DND-41 (cell line): ENCODE measurements at regions not wholly inside any gene's neighbourhood (a gene's known extent, or its start where the extent isn't known, plus 50 kb on each side); places are given as distances from the start of the nearest gene placed in this dataset.

Source experiments
- ATAC-seq: fragments of 200-7000 bp; cut with Tn5 transposase; 3 replicates; pipeline ENCODE4 v1.9.1; 2021; ENCODE audit warnings: low read depth; ENCODE audit not compliant: insufficient read depth
- DNase-seq: peaks from one replicate; pipeline ENCODE4 v3.0.0-alpha.2; 2020
- H2AFZ ChIP-seq: 2 replicates; pipeline ENCODE4 v1.6.0; 2012; ENCODE audit warnings: low read depth, low read length
- H3K27ac ChIP-seq: 2 replicates; pipeline ENCODE4 v1.5.1; 2012; ENCODE audit warnings: low read length, inconsistent platforms
- H3K27me3 ChIP-seq: fragments of 200-600 bp; sonication (generic); 2 replicates; pipeline ENCODE4 v1.6.0; 2012; ENCODE audit warnings: low read length, mild to moderate bottlenecking, inconsistent platforms; ENCODE audit not compliant: insufficient read depth, poor library complexity
- H3K36me3 ChIP-seq: 2 replicates; pipeline ENCODE4 v1.5.1; 2012; ENCODE audit warnings: low read length, inconsistent platforms; ENCODE audit not compliant: insufficient read depth
- H3K4me1 ChIP-seq: 2 replicates; pipeline ENCODE4 v1.5.1; 2012; ENCODE audit warnings: mild to moderate bottlenecking, low read length; ENCODE audit not compliant: insufficient read depth
- H3K4me2 ChIP-seq: 2 replicates; pipeline ENCODE4 v1.6.0; 2012; ENCODE audit warnings: mild to moderate bottlenecking, moderate library complexity, low read length, inconsistent platforms; ENCODE audit not compliant: insufficient read depth
- H3K4me3 ChIP-seq, 2 experiments: fragments of 200-600 bp in 1 of 2; shearing (Covaris generic) in 1 of 2; 2 replicates each; pipeline ENCODE4 v1.5.1; 2012 to 2016; ENCODE audit warnings: inconsistent platforms in 2 of 2, low read length in 2 of 2, mild to moderate bottlenecking in 2 of 2, low read depth in 1 of 2, moderate library complexity in 1 of 2
- H3K79me2 ChIP-seq: 2 replicates; pipeline ENCODE4 v1.6.0; 2012; ENCODE audit warnings: low read length, inconsistent platforms; ENCODE audit not compliant: insufficient read depth
- H3K9ac ChIP-seq: 2 replicates; pipeline ENCODE4 v1.6.0; 2012; ENCODE audit warnings: low read depth, mild to moderate bottlenecking, inconsistent platforms, low read length, moderate library complexity
- H3K9me3 ChIP-seq: 2 replicates; pipeline ENCODE4 v1.5.1; 2012; ENCODE audit warnings: low read length, moderate library complexity, mild to moderate bottlenecking, inconsistent platforms; ENCODE audit not compliant: insufficient read depth, severe bottlenecking
- H4K20me1 ChIP-seq: 2 replicates; pipeline ENCODE4 v1.6.0; 2012; ENCODE audit warnings: low read length; ENCODE audit not compliant: insufficient read depth
- EZH2 ChIP-seq: IDR thresholded peaks from 3 replicates; pipeline ENCODE4 v1.6.1; 2012; ENCODE audit warnings: borderline replicate concordance, low read depth, mild to moderate bottlenecking, moderate library complexity, low read length, inconsistent platforms; ENCODE audit not compliant: severe bottlenecking
- TF ChIP-seq, protein P1 (sequence below): IDR thresholded peaks from 2 replicates; pipeline ENCODE4 v1.5.1; 2012; ENCODE audit warnings: borderline replicate concordance, low read length, moderate library complexity, mild to moderate bottlenecking; ENCODE audit not compliant: poor library complexity, severe bottlenecking; ENCODE audit errors: extremely low read depth

DNA sequence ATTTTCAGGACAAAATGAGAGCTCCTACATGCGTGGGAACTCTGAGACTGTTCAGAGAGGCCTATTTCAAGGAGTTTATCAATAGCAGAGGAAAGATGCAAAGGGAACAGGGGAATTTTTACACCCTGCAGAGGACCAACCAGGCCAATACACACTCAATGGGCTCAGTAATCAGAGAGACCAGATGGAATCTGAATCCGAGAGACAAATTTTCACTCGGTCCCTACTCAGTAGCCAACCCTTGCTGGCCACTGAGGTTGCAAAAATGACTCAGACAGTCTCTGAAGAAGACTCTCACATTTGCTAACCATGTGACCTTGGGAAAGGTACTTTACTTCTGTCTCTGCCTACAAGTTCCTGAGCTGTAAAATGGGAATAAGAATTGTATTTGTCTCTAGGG lies 479.4 kb downstream of the CDK5RAP2 start:
- TF ChIP-seq EZH2: no peak
- TF ChIP-seq, protein P1, sequence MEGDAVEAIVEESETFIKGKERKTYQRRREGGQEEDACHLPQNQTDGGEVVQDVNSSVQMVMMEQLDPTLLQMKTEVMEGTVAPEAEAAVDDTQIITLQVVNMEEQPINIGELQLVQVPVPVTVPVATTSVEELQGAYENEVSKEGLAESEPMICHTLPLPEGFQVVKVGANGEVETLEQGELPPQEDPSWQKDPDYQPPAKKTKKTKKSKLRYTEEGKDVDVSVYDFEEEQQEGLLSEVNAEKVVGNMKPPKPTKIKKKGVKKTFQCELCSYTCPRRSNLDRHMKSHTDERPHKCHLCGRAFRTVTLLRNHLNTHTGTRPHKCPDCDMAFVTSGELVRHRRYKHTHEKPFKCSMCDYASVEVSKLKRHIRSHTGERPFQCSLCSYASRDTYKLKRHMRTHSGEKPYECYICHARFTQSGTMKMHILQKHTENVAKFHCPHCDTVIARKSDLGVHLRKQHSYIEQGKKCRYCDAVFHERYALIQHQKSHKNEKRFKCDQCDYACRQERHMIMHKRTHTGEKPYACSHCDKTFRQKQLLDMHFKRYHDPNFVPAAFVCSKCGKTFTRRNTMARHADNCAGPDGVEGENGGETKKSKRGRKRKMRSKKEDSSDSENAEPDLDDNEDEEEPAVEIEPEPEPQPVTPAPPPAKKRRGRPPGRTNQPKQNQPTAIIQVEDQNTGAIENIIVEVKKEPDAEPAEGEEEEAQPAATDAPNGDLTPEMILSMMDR: no peak
- H3K9ac ChIP-seq: no peak overlapping the region
- no peak overlapping the region for H3K4me2 ChIP-seq
- no peaks in the 10 kb centered on the region for H4K20me1 ChIP-seq
- no peak overlapping the region for H2AFZ ChIP-seq
- ATAC-seq: no peak
- H3K27me3 ChIP-seq: peaks cover 3% of the 10 kb centered on the region
- no peaks in the 10 kb centered on the region for H3K9me3 ChIP-seq
- H3K4me1 ChIP-seq: no peaks in the 10 kb centered on the region
- H3K27ac ChIP-seq: no peak overlapping the region
- H3K4me3 ChIP-seq: no peak overlapping the region
- no peaks in the 10 kb centered on the region for H3K36me3 ChIP-seq
- no peak for DNase-seq
- H3K79me2 ChIP-seq: no peaks in the 10 kb centered on the region

DNA sequence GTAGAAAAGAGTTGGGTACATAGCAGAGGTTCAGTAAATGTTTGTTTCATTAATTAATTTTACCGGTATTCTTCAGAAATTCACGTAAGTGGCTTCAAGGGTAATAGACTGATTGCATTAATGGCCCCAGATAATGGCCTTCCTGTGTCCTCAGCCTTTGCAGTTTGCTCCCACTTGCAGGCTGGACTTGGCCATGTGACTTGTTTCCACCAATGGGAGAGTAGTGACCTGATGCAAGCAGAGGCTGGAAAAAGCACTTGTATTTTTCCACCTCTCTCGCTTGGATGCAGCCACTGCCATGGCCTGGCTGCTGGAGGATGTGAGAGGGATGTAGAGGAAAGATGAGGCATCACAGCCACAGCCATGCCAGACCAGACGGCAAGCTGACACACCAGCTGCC lies 480.9 kb downstream of the CDK5RAP2 start:
- Histone ChIP-seq H3K9me3 (no peaks in the 10 kb centered on the region), H3K9ac (no peak overlapping the region), H3K4me3 (no peak overlapping the region), H3K4me1 (no peaks in the 10 kb centered on the region), H3K27ac (no peak overlapping the region), H4K20me1 (no peaks in the 10 kb centered on the region), H2AFZ (no peak overlapping the region), H3K4me2 (no peak overlapping the region), H3K27me3 (peaks cover 3% of the 10 kb centered on the region), H3K36me3 (no peaks in the 10 kb centered on the region), H3K79me2 (no peaks in the 10 kb centered on the region)
- TF ChIP-seq, protein P1: no peak
- no peak for TF ChIP-seq EZH2
- no peak for ATAC-seq
- DNase-seq: no peak

DNA sequence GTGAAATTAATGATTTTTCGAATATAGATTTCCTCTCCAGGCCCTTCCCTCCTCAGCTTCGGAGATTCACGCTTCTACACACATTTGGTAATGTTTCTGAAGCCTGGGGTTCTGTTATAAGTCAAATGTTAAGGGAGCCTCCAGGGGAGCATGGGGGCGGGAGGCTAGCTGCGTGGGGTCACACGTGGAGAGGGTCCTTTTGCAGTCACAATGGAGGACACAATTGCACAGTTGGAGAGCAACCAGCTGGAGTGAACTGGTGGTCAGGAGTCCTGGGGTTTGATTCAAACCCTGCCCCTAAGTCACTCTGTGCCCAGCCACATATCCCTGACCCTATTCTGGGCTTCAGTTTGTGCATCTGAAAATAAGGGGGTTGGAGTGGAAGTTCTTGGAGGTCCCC lies 481.4 kb downstream of the CDK5RAP2 start:
- no peak for ATAC-seq
- no peak overlapping the region for H2AFZ ChIP-seq

DNA sequence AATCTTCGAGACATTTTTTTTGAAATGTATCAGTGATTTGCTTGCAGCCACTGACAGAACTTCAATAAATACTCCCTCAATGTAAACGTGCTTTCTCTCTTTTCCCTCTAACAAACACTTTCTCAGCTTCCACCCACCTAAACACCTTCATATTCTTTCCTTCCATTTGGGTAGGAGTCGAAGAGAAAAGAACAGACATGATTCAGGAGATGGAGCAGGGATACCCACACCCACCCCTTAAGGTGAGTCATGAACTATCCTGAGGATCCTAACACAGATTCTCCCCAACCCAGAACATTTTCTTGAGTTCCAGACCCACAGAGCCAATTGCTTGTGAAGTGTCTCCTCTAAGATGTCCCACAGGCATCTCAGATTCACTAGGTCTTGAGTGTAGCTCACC lies 488.8 kb downstream of the CDK5RAP2 start:
- Histone ChIP-seq H3K9ac (no peak overlapping the region), H3K4me3 (no peak overlapping the region), H3K79me2 (no peaks in the 10 kb centered on the region), H3K36me3 (no peaks in the 10 kb centered on the region), H4K20me1 (no peaks in the 10 kb centered on the region), H3K4me1 (no peaks in the 10 kb centered on the region), H3K9me3 (no peaks in the 10 kb centered on the region), H2AFZ (no peak overlapping the region), H3K27me3 (no peaks in the 10 kb centered on the region), H3K27ac (no peak overlapping the region), H3K4me2 (no peak overlapping the region)
- DNase-seq: no peak
- TF ChIP-seq, protein P1: no peak
- no peak for TF ChIP-seq EZH2
- no peak for ATAC-seq

More for the DNA sequence above, 481.4 kb downstream of the CDK5RAP2 start:
- no peak overlapping the region for H3K9ac ChIP-seq
- H3K36me3 ChIP-seq: no peaks in the 10 kb centered on the region
- no peak overlapping the region for H3K4me2 ChIP-seq
- no peaks in the 10 kb centered on the region for H3K79me2 ChIP-seq
- H3K27me3 ChIP-seq: peaks cover 3% of the 10 kb centered on the region
- H4K20me1 ChIP-seq: no peaks in the 10 kb centered on the region
- TF ChIP-seq, protein P1: no peak
- TF ChIP-seq EZH2: no peak
- H3K9me3 ChIP-seq: no peaks in the 10 kb centered on the region
- H3K4me3 ChIP-seq: no peak overlapping the region
- no peak for DNase-seq
- H3K27ac ChIP-seq: no peak overlapping the region
- H3K4me1 ChIP-seq: no peaks in the 10 kb centered on the region
